PC-3 (cell line): ENCODE measurements at regions not wholly inside any gene's neighbourhood (a gene's known extent, or its start where the extent isn't known, plus 50 kb on each side); places are given as distances from the start of the nearest gene placed in this dataset.

Source experiments
- ATAC-seq: fragments of 200-7000 bp; cut with Tn5 transposase; 2 replicates; pipeline ENCODE4 v1.9.1; 2020; ENCODE audit warnings: mild to moderate bottlenecking, moderate library complexity
- BruUV-seq: library from RNA; stranded (reverse); fragments of 400-500 nt; replicated peaks from 2 replicates; lab custom pipeline; 2021; lab: Mats Ljungman, UMichigan
- CTCF ChIA-PET: fragments of 300-600 bp; sonication (Branson Sonifier 250); formaldehyde crosslinking; loops from one replicate; lab custom pipeline; 2022; ENCODE audit warnings: antibody characterized with exemption; lab: Charles Lee
- POLR2A ChIA-PET: fragments of 300-600 bp; sonication (Branson Sonifier 250); formaldehyde crosslinking; loops from one replicate; lab custom pipeline; 2022; ENCODE audit warnings: antibody characterized with exemption; ENCODE audit not compliant: unreplicated experiment; lab: Charles Lee
- DNase-seq: peaks from one replicate; pipeline ENCODE4 v3.0.0-alpha.2; 2015
- H2AFZ ChIP-seq: fragments of 300-600 bp; sonication (generic); 2 replicates; pipeline ENCODE4 v1.6.0; 2016; ENCODE audit warnings: antibody characterized with exemption, low read length
- H3F3A ChIP-seq: fragments of 300-600 bp; sonication (generic); one replicate; pipeline ENCODE4 v1.6.0; 2017; ENCODE audit warnings: antibody characterized with exemption, low read length, control low read depth, mild to moderate bottlenecking; ENCODE audit not compliant: unreplicated experiment
- H3K27ac ChIP-seq: fragments of 300-600 bp; sonication (generic); 2 replicates; pipeline ENCODE4 v1.5.1; 2016; ENCODE audit warnings: mild to moderate bottlenecking, low read length
- H3K27me3 ChIP-seq: fragments of 300-600 bp; sonication (generic); 2 replicates; pipeline ENCODE4 v1.6.1; 2016; ENCODE audit warnings: low read length, mixed read lengths
- H3K36me3 ChIP-seq: fragments of 300-600 bp; sonication (generic); 2 replicates; pipeline ENCODE4 v1.6.1; 2016; ENCODE audit warnings: low read depth, mixed run types, low read length, mixed read lengths
- H3K4me1 ChIP-seq: fragments of 300-600 bp; sonication (generic); 2 replicates; pipeline ENCODE4 v1.5.1; 2016; ENCODE audit warnings: low read length; ENCODE audit not compliant: insufficient read depth
- H3K4me2 ChIP-seq: fragments of 300-600 bp; sonication (generic); 2 replicates; pipeline ENCODE4 v1.6.0; 2016; ENCODE audit warnings: low read length
- H3K4me3 ChIP-seq: fragments of 300-600 bp; sonication (generic); 2 replicates; pipeline ENCODE4 v1.5.1; 2016; ENCODE audit warnings: mild to moderate bottlenecking, low read length, mixed read lengths
- H3K79me2 ChIP-seq: fragments of 300-600 bp; sonication (generic); 2 replicates; pipeline ENCODE4 v1.6.1; 2017; ENCODE audit warnings: low read length, mixed read lengths
- H3K9ac ChIP-seq: fragments of 300-600 bp; sonication (generic); 2 replicates; pipeline ENCODE4 v1.6.0; 2016; ENCODE audit warnings: mild to moderate bottlenecking, low read length
- H3K9me2 ChIP-seq: fragments of 300-600 bp; sonication (generic); replicated peaks from 2 replicates; pipeline ENCODE4 v1.6.1; 2016; ENCODE audit warnings: mixed run types, low read length, mixed read lengths
- H3K9me3 ChIP-seq: fragments of 300-600 bp; sonication (generic); 2 replicates; pipeline ENCODE4 v1.6.1; 2016; ENCODE audit warnings: low read length, mixed read lengths
- H4K20me1 ChIP-seq: fragments of 300-600 bp; sonication (generic); 2 replicates; pipeline ENCODE4 v1.6.1; 2016; ENCODE audit warnings: low read length, mixed read lengths
- EZH2 ChIP-seq: fragments of 300-600 bp; sonication (generic); IDR thresholded peaks from one replicate; pipeline ENCODE4 v1.6.1; 2017; ENCODE audit warnings: antibody characterized with exemption, mild to moderate bottlenecking, low read length; ENCODE audit not compliant: unreplicated experiment
- EZH2phosphoT487 ChIP-seq: fragments of 300-600 bp; sonication (generic); IDR thresholded peaks from 2 replicates; pipeline ENCODE4 v1.6.1; 2018; ENCODE audit warnings: mild to moderate bottlenecking, antibody characterized with exemption, low read length, borderline replicate concordance
- intact Hi-C: fragments of 100-400 bp; cut with micrococcal nuclease; formaldehyde crosslinking; loops from 2 replicates; pipeline ENCODE4 v1.9.0; 2023
- TF ChIP-seq, protein P1 (sequence below): fragments of 300-600 bp; sonication (generic); conservative IDR thresholded peaks from 2 replicates; pipeline ENCODE4 v1.5.1; 2017; ENCODE audit warnings: antibody characterized with exemption, low read depth, mild to moderate bottlenecking, low read length

DNA sequence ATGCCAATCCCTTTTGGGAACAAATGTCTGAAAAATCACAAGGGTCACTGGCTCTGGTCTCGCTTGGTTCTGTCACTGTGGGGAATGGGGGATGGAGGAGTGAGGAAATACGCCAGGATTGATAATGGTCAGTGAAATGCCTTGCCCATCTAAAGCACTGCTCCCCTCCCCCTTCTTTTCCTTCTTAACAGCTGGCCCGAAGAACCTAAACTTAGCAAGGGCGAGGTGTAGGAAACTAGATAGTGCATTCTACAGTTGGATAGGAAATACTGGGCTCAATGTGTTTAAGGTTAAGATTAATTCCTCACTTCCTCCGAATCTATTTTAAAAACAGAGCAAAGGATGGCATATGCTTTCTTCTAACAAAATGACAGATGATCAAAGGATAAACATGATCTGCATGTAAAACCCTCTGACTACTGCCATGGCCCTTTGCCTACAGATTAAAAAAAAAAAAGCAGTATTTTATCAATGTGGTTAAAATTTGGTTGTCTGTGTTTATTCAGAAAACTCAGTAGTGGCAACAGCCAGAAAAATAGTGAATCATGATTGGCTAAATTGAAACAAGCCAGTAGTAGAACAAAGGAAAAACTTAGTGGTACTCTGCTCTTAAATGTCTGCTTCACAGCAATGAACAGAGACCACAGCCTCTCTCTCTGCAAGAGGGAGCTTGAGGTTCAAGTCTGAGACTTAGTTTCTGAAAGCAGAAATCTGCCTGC, 86.1 kb upstream of the VAV3 start:
- DNase-seq (no peak), ATAC-seq (no peak)
- Histone ChIP-seq H3K9me2 (no peaks in the 10 kb centered on the region), H3K27ac (no peak overlapping the region), H3K4me3 (no peak overlapping the region), H4K20me1 (no peaks in the 10 kb centered on the region), H3K27me3 (no peaks in the 10 kb centered on the region), H2AFZ (no peak overlapping the region), H3K9ac (no peak overlapping the region), H3K9me3 (no peaks in the 10 kb centered on the region), H3K36me3 (no peaks in the 10 kb centered on the region), H3F3A (no peaks in the 10 kb centered on the region), H3K4me1 (peaks cover 27% of the 10 kb centered on the region), H3K79me2 (no peaks in the 10 kb centered on the region), H3K4me2 (no peak overlapping the region)
- no TSS peak for BruUV-seq
- ChIA-PET POLR2A (no interaction called here), CTCF (no interaction called here)
- intact Hi-C loops: loop anchor here (10.0 kb wide), 1 partner anchor 116 kb away; no protein-coding TSS in a partner anchor
- TF ChIP-seq EZH2 (no peak), EZH2phosphoT487 (no peak)
- TF ChIP-seq, protein P1, sequence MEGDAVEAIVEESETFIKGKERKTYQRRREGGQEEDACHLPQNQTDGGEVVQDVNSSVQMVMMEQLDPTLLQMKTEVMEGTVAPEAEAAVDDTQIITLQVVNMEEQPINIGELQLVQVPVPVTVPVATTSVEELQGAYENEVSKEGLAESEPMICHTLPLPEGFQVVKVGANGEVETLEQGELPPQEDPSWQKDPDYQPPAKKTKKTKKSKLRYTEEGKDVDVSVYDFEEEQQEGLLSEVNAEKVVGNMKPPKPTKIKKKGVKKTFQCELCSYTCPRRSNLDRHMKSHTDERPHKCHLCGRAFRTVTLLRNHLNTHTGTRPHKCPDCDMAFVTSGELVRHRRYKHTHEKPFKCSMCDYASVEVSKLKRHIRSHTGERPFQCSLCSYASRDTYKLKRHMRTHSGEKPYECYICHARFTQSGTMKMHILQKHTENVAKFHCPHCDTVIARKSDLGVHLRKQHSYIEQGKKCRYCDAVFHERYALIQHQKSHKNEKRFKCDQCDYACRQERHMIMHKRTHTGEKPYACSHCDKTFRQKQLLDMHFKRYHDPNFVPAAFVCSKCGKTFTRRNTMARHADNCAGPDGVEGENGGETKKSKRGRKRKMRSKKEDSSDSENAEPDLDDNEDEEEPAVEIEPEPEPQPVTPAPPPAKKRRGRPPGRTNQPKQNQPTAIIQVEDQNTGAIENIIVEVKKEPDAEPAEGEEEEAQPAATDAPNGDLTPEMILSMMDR: no peak

DNA sequence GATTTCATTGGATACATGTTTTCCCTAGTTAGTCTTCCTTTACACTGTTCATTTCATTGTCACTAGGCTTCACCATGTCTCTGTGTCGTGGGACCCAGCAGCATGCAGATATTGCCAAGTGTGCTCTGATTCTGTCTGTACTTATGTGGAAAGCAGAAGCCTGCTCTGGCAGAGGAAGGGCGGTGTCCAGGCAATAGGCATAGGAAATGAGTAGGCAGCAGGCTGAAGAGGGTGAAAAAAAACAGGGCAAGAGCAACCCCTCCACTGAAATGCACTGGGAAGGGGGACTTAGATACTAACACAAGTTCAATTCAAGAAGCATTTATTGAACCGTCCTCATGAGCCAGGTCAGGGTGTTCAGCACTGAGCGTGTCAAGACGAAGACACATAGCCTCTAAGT, 85.2 kb upstream of the VAV3 start:
- H2AFZ ChIP-seq: no peak overlapping the region
- no peaks in the 10 kb centered on the region for H3K9me2 ChIP-seq
- no peak overlapping the region for H3K27ac ChIP-seq
- no peaks in the 10 kb centered on the region for H4K20me1 ChIP-seq
- no peaks in the 10 kb centered on the region for H3K36me3 ChIP-seq
- H3F3A ChIP-seq: no peaks in the 10 kb centered on the region
- TF ChIP-seq EZH2phosphoT487: no peak
- TF ChIP-seq EZH2: no peak
- TF ChIP-seq, protein P1: no peak
- POLR2A ChIA-PET: no interaction called here
- intact Hi-C loops: loop anchor here (10.0 kb wide), 1 partner anchor 115 kb away; no protein-coding TSS in a partner anchor
- H3K4me1 ChIP-seq: peaks cover 27% of the 10 kb centered on the region
- H3K4me2 ChIP-seq: no peak overlapping the region
- H3K4me3 ChIP-seq: no peak overlapping the region
- no peak overlapping the region for H3K9ac ChIP-seq
- no peaks in the 10 kb centered on the region for H3K27me3 ChIP-seq
- DNase-seq (peak; percentile 9), ATAC-seq (peak; percentile 47)
- H3K9me3 ChIP-seq: no peaks in the 10 kb centered on the region
- no peaks in the 10 kb centered on the region for H3K79me2 ChIP-seq
- CTCF ChIA-PET: no interaction called here
- BruUV-seq: no TSS peak

DNA sequence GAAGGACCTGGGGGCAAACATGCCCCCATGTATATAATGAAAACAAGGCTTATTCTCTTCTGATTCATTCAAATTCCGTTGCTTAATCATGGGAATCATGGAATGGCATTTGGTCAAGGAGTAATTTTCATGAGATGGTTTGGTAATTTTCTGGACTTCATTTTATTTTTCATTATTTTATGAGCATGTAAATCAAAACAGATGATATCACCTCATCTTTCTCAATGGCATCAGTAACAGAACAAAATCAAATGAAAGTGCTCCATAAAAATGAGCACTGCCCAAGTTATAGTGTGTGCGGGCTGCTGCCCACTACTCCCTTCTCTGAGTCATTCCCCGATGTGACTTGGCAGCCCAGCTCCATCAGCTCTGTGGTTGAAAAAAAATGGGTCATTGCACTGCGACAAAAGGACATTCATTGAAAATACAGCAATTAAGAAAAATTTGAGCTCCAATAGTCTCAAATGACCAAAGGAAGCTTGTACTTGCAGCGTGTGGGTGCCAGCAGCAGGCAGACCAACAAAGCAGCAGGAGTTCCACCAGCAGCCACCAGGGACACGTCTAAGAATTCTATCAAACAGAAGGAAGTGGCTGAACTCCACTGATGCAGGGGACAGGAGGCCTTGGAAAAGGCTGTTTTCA, 84.3 kb upstream of the VAV3 start:
- Histone ChIP-seq H4K20me1 (no peaks in the 10 kb centered on the region), H3K9ac (no peak overlapping the region), H3K27ac (no peak overlapping the region), H3K27me3 (no peaks in the 10 kb centered on the region), H2AFZ (no peak overlapping the region), H3K79me2 (no peaks in the 10 kb centered on the region), H3K4me3 (no peak overlapping the region), H3K9me3 (no peaks in the 10 kb centered on the region), H3K4me2 (peak overlapping the region; percentile 22), H3K36me3 (no peaks in the 10 kb centered on the region), H3K4me1 (peaks cover 27% of the 10 kb centered on the region), H3K9me2 (no peaks in the 10 kb centered on the region), H3F3A (no peaks in the 10 kb centered on the region)
- no TSS peak for BruUV-seq
- ATAC-seq: peak; percentile 79
- DNase-seq: peak; percentile 67
- no peak for TF ChIP-seq EZH2
- TF ChIP-seq, protein P1: peak; percentile 65
- intact Hi-C loops: loop anchor here (1.0 to 5.0 kb wide), 2 partner anchors 33 to 76 kb away; no protein-coding TSS in a partner anchor
- POLR2A ChIA-PET: interaction anchor here (0.6 kb wide), 1 partner anchor 84 kb away, joined by 3 read pairs; no protein-coding TSS in a partner anchor
- CTCF ChIA-PET: interaction anchor here (0.6 to 1.5 kb wide), 2 partner anchors 15 to 151 kb away, joined by 3 to 7 read pairs; partner anchors contain the start of gene SLC25A24
